Activated T-cell treated with anti-CD3 and anti-CD28 coated beads for 48 hours (primary cell): ENCODE measurements at regions not wholly inside any gene's neighbourhood (a gene's known extent, or its start where the extent isn't known, plus 50 kb on each side); places are given as distances from the start of the nearest gene placed in this dataset.
A peak's percentile ranks its signal among the peaks of the same experiment; 100 is the strongest.
"Not testable (repeated sequence)": the region's sequence is repeated elsewhere in the genome, so short reads cannot be mapped to it uniquely, and the experiment has no call there.

Experiments
- DNase-seq: peaks from one replicate; pipeline ENCODE4 v3.0.0-alpha.2; 2020; ENCODE audit warnings: low read depth

- no peak for DNase-seq
Measured at GRCh38 chr10:94225589-94225988, 137.2 kb downstream of the NOC3L start.

GRCh38 chr10:94230134-94230785 lies 132.5 kb downstream of the NOC3L start:
- no peak for DNase-seq

GRCh38 chr10:94232711-94233383 lies 129.9 kb downstream of the NOC3L start:
- DNase-seq = no peak

DNA sequence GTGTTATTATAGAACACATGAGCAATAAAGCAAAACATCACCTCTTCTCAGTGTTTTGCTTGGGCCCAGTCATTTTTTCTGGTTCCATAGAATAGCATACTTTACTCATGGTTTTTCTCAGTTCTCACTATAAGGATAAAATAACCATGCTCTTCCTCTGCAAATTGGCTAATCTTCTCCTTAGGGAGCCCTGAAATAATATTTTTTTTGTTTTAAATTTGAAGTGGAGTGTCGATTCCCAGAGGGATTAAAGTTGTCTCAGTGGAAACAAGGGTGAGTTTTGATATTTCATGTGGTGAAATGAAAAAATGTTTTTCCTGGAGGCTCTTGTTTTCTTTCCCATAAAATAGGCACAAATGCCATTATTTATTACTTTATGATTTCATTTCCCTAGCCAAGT lies 127.3 kb downstream of the NOC3L start:
- no peak for DNase-seq

DNA sequence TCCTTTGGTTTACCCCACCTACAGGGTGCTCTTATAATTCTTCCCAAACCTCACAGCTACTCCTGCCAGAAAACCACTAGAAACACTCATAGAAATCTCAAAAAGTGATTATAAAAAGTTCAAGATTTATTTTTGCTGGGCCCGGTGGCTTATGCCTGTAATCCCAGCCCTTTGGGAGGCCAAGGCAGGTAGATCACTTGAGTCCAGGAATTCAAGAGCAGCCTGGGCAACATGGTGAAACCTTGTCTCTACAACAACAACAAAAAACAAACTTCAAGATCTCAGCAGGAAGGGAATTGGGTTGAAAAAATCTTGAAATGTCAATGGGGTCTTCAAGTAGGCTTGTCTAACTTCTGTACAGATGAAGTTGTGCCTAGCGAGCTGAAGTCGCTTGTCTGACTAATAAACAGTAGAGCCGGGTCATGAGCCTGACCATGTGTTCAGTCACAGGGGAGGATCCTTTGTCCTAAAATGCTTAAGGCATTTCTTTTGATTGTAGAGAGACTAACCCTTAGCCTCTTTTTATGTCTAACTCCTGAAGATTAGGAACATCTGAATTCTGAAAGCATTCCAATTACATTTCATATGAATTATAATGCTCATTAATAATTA lies 124.6 kb downstream of the NOC3L start:
- no peak for DNase-seq

GRCh38 chr10:94239696-94240095 lies 123.0 kb downstream of the NOC3L start:
- no peak for DNase-seq

- no peak for DNase-seq
Measured at GRCh38 chr10:94240491-94240890, 122.2 kb downstream of the NOC3L start.

- DNase-seq = no peak
Measured at GRCh38 chr10:94240901-94241300, 121.8 kb downstream of the NOC3L start.

GRCh38 chr10:94251098-94251497 lies 111.6 kb downstream of the NOC3L start:
- no peak for DNase-seq

DNA sequence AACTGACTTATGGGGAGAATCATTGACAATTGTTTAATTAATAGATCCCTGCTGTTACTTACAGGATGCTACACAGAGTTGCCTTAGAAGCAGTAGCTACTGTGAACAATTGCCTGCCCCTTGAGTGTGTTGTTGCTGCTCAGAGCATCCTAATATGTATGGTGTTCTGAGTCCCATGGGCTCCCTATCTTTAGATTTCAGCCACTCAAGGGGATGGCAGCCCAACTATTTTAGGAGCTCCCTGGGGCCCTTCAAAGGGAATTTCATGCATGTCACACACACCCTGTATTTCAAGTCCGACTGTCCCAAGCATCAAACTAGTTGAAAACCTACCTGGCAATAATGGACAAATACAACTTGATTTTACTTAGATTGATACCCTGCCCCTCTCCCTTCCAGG lies 111.2 kb downstream of the NOC3L start:
- no peak for DNase-seq

- not testable (repeated sequence) for DNase-seq
Measured at GRCh38 chr10:94257407-94257806, 105.3 kb downstream of the NOC3L start.

GRCh38 chr10:94260455-94260854 lies 102.3 kb downstream of the NOC3L start:
- no peak for DNase-seq

- DNase-seq = no peak
Measured at GRCh38 chr10:94264085-94264484, 98.7 kb downstream of the NOC3L start.

DNA sequence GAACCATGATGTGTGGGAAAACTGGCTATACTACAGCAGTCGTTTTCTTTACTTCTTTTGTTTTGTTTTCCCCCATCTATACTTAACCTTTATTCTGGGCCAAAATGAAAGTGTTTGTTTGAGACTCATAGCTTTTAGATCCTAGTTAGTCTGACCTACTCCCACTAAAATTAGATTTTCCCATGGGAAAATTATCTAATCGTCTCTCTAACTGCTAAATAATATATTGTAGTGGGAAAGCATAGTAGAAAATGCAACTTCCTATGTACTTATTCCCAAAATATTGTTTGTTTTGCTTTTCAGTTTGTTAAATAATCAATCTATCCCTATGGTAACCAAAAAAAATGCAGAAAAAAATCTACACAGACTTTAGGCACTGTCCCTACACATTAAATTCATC lies 96.6 kb downstream of the NOC3L start:
- DNase-seq = no peak

DNA sequence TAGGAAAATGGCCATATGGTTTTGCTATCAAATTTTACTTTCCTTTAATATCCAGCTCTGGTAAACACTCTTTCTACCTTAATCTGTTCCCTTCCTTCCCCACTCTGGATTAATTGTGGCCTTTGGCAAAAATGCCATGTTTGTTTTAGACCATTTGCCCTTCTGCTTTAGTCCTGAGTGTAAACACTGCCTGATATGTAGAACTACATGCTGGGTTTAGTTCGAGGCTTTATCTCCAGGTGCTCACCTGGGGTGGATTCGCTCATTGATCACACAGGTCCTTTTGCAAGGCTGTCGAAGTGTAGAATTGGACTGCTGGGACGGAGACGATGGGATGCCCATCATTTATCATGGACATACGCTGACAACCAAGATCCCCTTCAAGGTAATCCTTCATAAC lies 94.1 kb downstream of the NOC3L start:
- no peak for DNase-seq

- DNase-seq = no peak
Measured at GRCh38 chr10:94274142-94274787, 88.5 kb downstream of the NOC3L start.

GRCh38 chr10:94276140-94276539 lies 86.6 kb downstream of the NOC3L start:
- no peak for DNase-seq

DNA sequence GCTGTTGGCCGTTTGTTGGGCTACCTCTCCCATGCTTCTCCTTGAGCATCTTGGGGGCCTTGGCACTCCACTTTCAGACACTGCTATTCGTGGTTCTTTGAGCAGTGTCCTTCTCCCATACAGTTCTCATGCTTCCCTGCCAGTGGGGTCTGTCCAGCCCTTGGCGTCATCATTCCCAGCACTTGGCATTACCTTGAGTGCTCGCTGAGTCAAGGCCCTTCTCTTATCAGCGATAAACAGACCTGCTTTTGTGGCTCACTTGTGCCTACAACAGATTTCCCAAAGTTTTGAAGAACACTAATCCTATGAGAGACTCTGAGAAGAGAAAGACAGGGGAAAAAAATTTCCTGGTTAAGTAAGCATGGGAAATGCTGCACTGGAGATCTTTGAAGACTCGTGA lies 85.3 kb downstream of the NOC3L start:
- no peak for DNase-seq

- DNase-seq = peak; percentile 56
Measured at GRCh38 chr10:94279835-94280709, 82.7 kb downstream of the NOC3L start.

DNA sequence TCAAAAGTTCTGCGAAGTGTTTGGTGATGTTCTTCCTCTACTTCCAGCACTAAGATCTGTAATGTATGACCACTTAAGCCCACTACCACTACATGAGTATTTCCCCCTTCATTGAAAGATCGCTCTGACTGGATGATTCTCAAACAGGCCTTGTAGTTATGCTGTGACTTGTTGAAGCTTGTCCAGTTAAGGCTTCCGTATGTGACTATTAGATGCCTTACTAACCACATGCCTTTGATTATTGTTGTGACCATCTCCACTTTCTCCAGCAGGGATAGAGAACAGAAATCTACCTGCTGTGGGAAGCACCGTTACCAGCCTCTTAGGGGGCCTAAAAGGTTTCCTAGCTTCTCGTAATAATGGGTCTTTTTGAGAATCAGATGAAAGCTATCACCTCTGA lies 81.1 kb downstream of the NOC3L start:
- DNase-seq = no peak

DNA sequence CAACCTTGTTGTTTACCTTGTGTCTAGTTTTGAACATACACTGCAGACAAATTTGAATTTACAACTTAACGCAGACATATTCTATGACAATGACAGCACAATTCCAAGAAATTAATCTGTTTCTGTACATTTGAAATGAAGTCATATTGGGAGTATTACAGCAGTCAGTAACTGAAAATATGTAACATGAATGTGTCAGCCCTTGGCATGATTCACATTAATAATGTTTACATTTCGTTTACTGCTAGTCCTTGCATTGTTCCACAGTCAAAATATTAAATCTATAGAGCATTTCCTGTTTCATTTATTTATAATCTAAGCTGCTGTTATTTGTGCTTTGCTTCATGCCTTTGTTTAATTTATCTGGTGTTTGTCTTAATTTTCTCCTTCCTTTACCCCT lies 80.4 kb downstream of the NOC3L start:
- DNase-seq = no peak
